Uterus (tissue), 3 donors: ENCODE measurements at regions not wholly inside any gene's neighbourhood (a gene's known extent, or its start where the extent isn't known, plus 50 kb on each side); places are given as distances from the start of the nearest gene placed in this dataset. TPM values are rescaled to one million over a fixed set of nuclear protein-coding genes. Genes with fewer than 3 reads are reported as not detected.

ENCODE experiments used
- DNase-seq, 2 donors: peaks; one replicate each; pipeline ENCODE4 v3.0.0-alpha.2; 2019 to 2020
- H3K27ac ChIP-seq, 2 donors: fragments of 200-600 bp; sonication (generic); 1 replicate in 1 of 2; 2 replicates in 1 of 2; pipeline ENCODE4 v1.5.1; 2016 to 2018
- H3K27me3 ChIP-seq, 2 donors: fragments of 200-600 bp; sonication (generic); one replicate each; pipeline ENCODE4 v1.5.1; 2018 to 2019; ENCODE audit warnings: control low read depth in 1 of 2
- H3K36me3 ChIP-seq, 2 donors: fragments of 200-600 bp; sonication (generic); one replicate each; pipeline ENCODE4 v1.5.1; 2019; ENCODE audit warnings: control low read depth in 1 of 2
- H3K4me1 ChIP-seq, 2 donors: fragments of 200-600 bp; sonication (generic); one replicate each; pipeline ENCODE4 v1.5.1; 2018 to 2019; ENCODE audit warnings: control low read depth in 1 of 2
- H3K4me3 ChIP-seq, 2 donors: fragments of 200-600 bp; sonication (generic); 1 replicate in 1 of 2; 2 replicates in 1 of 2; pipeline ENCODE4 v1.5.1; 2018 to 2019; ENCODE audit warnings: mild to moderate bottlenecking in 1 of 2
- H3K9me3 ChIP-seq, 2 donors: fragments of 200-600 bp; sonication (generic); one replicate each; pipeline ENCODE4 v1.5.1; 2019; ENCODE audit warnings: control low read depth in 1 of 2
- CTCF ChIP-seq, 4 experiments: fragments of 200-600 bp in 2 of 4; fragments of 450-650 bp in 2 of 4; sonication (generic) in 2 of 4; IDR thresholded peaks; one replicate each; pipeline ENCODE4 v1.5.1; 2016 to 2019; ENCODE audit warnings: antibody characterized with exemption in 4 of 4, mild to moderate bottlenecking in 2 of 4, moderate library complexity in 1 of 4
- POLR2A ChIP-seq, 2 donors: fragments of 450-650 bp; IDR thresholded peaks; one replicate each; pipeline ENCODE4 v1.6.1; 2016; ENCODE audit warnings: antibody characterized with exemption in 2 of 2, mild to moderate bottlenecking in 1 of 2, moderate library complexity in 1 of 2
- intact Hi-C: fragments of 100-400 bp; cut with DNase I; formaldehyde crosslinking; loops from one replicate; pipeline ENCODE4 v1.15.1; 2023; ENCODE audit warnings: low total_unique reads
- small RNA-seq: library from RNA; depleted of rRNA; stranded (forward); fragments of <200 nt; gene quantifications from one replicate; pipeline ENCODE3, GENCODE V24; 2016
- donor health status: DM: yes; HTN: yes; CAD: no.

DNA sequence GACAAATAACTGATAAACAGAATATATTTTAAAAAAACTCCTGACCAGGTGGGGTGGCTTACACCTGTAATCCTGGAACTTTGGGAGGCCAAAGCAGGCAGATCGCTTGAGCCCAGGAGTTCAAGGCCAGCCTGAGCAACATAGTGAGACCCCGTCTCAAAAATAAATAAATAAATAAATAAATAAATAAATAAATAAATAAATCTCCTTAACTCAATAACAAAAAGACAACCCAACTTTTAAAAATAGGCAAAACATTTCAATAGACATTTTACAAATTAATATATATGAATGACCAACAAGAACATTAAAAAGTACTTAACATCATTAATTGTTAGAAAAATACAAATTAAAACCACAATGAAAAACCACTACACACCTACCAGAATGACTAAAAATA is 56.2 kb upstream of the CAPRIN2 start:
- no peak for TF ChIP-seq POLR2A (IDR thresholded peaks at IDR 0.05)
- TF ChIP-seq CTCF (IDR thresholded peaks at IDR 0.05) = no peak
- Histone ChIP-seq H3K4me1 (no peaks in the 10 kb centered on the region), H3K9me3 (no peaks in the 10 kb centered on the region), H3K27me3 (no peaks in the 10 kb centered on the region), H3K36me3 (no peaks in the 10 kb centered on the region), H3K27ac (no peak overlapping the region), H3K4me3 (no peak overlapping the region)
- no peak for DNase-seq
- intact Hi-C loops = no loop called here

GRCh38 chr12:30807695-30808034 is 52.9 kb upstream of the CAPRIN2 start:
- Histone ChIP-seq H3K4me3 (no peak overlapping the region), H3K36me3 (no peaks in the 10 kb centered on the region), H3K27me3 (no peaks in the 10 kb centered on the region), H3K4me1 (no peaks in the 10 kb centered on the region), H3K9me3 (no peaks in the 10 kb centered on the region), H3K27ac (no peak overlapping the region)
- DNase-seq = no peak
- intact Hi-C loops = no loop called here
- no peak for TF ChIP-seq CTCF (IDR thresholded peaks at IDR 0.05)
- TF ChIP-seq POLR2A (IDR thresholded peaks at IDR 0.05) = no peak

GRCh38 chr12:30806989-30807694 is 52.4 kb upstream of the CAPRIN2 start:
- Histone ChIP-seq H3K9me3 (no peaks in the 10 kb centered on the region), H3K27me3 (no peaks in the 10 kb centered on the region), H3K4me1 (no peaks in the 10 kb centered on the region), H3K4me3 (no peak overlapping the region), H3K27ac (no peak overlapping the region), H3K36me3 (no peaks in the 10 kb centered on the region)
- intact Hi-C loops = no loop called here
- DNase-seq = peak in 1 of 2 donors; percentile 33
- TF ChIP-seq POLR2A (IDR thresholded peaks at IDR 0.05) (no peak), CTCF (IDR thresholded peaks at IDR 0.05) (peak; percentile 52 to 82 (median 74))

DNA sequence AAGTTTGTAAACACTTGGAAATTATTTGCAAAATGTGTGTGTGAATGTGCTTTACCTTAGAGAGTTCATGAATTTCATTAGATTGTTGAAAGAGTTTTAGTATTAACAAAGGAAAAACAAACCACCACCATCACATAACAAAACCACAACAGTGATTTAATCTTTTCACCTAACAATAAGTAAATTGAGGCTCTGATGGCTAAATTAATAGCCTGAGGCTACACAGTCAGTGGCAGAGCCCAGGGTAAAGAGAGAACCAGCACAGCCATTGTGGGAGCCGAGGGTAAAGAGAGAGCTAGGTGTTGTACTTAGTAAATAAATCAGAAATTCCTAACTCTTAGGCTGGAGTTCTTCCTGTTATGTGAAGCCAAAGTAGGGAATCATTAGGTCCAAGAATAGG is 51.2 kb upstream of the CAPRIN2 start:
- no peak for DNase-seq
- Histone ChIP-seq H3K36me3 (no peaks in the 10 kb centered on the region), H3K9me3 (no peaks in the 10 kb centered on the region), H3K4me1 (no peaks in the 10 kb centered on the region), H3K27me3 (no peaks in the 10 kb centered on the region), H3K4me3 (no peak overlapping the region), H3K27ac (no peak overlapping the region)
- TF ChIP-seq POLR2A (IDR thresholded peaks at IDR 0.05) (no peak), CTCF (IDR thresholded peaks at IDR 0.05) (no peak)
- intact Hi-C loops = no loop called here

Small RNAs in the stretch of these regions (small RNA-seq; reads per million reads assigned to genes)
- gene PPIAP44 = not detected
